HL-60/S4 (cell line): ENCODE measurements at regions not wholly inside any gene's neighbourhood (a gene's known extent, or its start where the extent isn't known, plus 50 kb on each side); places are given as distances from the start of the nearest gene placed in this dataset.

Experiments used
- in situ Hi-C: fragments of 300-500 bp; cut with MboI; formaldehyde crosslinking; loops from 2 replicates; pipeline ENCODE4 v1.14.3; 2022; ENCODE audit warnings: low sequenced_read_pairs

DNA sequence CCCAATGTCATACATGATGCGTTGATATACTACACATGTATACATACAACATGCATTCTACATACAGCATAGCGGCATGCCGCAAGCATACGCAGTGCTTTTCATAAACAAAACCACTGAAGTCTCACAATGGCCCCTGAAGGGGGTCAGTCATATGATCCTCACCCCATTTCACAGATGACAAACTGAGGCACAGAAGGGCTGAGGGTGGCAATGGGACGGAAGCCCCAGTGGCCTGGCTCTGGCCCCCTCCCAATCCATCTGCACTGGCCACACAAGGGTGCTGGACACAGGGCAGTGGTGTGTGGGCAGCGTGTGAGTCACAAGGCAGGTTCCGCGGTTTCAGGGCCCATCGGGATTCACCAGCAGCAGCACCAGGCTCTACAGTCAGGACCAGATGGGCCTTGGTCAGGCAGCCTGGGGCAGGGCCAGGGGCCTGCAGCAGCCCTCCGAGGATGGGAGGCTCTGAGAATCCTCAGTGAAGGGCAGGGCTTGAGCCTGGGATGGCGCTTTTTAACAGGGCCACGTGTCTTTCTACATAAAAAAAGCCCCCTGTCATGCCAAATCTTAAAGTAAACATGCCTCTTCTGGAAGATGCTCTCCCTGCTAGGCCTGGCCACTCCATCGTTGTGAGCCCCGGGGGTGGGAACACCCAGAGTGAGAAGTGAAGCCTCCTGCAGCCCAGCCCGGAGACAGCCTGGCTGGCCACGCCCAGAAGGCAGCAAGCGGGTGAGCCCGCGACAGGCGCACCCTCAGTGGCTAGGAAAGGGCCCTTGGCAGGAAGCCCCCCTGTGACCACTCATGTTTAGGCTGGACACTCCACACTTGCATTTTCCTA is 206.5 kb downstream of the CTTN start:
- in situ Hi-C loops, result no loop called here

DNA sequence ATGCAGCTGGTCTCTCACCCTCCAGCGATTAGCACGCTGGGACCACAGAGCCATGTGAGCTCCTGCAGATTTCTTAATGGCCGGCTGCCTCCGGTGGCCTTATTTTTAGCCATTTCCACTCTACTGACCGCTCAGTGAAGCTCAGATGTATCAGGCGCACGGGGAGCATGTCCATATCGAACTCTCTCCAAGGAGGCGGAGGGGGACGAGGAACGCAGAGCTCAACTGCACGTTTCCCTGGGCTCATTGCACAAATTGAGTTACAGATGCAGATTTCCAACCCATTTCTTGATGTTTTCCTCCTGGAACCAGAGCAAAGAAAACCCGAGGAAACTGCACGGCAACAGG is 207.1 kb downstream of the CTTN start:
- in situ Hi-C loops, result no loop called here

DNA sequence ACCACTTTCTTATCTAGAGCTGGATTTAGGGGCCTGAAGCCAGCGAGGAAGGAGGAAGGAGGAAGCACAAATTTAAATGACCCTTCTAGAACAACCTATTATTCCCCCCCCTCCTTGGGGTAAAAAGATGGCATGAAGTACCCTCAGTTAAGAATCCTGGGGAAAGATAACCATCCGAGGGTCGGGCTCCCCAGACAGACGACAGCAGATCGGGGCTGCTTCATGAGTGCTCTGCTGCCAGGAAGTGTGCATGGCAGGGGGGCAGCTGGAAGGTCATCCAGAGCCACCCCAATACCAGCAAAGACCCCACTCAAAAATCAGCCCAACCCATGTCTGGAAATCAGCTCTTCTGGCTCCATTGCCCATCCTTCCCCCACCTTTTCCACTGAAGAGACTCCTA is 207.5 kb downstream of the CTTN start:
- in situ Hi-C loops, result no loop called here

DNA sequence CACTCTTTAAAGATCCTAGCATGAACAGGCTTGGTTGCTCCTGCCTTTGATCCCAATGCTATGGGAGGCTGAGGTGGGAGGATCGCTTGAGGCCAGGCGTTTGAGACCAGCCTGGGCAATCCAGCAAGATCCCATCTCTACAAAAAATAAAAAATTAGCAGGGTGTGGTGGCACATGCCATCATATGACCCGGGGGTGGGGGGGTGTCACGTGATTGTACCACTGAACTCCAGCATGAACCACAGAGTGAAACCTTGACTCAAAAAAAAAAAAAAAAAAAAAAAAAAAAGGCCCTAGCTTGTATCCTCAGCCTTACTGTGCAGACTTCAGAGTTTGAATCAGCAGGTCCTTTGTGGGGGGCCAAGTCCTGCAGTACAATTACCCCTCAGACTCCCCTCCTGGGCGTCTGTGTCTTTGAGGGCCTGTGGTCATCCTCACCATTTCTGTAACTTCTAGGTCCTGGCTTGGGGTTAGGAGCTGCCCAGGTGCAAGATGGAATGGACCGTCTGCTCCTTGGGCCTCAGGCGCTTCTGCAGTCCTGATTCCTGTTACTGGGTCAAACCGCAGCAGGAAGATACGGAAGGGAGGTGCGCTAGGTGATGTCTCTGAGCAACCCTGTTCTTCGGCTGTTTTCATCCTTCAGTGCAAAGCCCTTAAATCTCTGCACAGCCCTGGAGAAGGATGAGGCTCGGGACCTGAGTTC is 208.1 kb downstream of the CTTN start:
- in situ Hi-C loops, result no loop called here

DNA sequence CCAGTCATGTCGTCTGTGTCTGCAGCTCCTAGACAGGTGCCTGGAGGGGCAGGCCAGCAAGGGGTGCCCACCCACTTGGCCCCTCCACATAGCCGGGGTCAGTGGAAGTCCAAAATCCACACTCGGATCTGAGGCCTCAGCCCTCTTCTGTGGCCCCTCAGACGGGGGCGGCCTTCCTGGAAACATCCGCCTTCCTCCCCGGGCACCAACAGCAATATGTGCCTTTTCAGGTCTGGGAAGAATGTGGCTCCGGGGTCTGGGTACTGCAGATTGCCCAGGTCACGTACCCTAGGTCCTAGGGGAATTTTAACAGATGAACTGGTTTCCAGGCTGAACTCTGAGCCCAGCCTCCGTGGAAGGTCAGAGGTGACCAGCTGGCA is 208.6 kb downstream of the CTTN start:
- in situ Hi-C loops, result no loop called here

GRCh38 chr11:70607561-70607960 is 209.2 kb downstream of the CTTN start:
- in situ Hi-C loops, result no loop called here

DNA sequence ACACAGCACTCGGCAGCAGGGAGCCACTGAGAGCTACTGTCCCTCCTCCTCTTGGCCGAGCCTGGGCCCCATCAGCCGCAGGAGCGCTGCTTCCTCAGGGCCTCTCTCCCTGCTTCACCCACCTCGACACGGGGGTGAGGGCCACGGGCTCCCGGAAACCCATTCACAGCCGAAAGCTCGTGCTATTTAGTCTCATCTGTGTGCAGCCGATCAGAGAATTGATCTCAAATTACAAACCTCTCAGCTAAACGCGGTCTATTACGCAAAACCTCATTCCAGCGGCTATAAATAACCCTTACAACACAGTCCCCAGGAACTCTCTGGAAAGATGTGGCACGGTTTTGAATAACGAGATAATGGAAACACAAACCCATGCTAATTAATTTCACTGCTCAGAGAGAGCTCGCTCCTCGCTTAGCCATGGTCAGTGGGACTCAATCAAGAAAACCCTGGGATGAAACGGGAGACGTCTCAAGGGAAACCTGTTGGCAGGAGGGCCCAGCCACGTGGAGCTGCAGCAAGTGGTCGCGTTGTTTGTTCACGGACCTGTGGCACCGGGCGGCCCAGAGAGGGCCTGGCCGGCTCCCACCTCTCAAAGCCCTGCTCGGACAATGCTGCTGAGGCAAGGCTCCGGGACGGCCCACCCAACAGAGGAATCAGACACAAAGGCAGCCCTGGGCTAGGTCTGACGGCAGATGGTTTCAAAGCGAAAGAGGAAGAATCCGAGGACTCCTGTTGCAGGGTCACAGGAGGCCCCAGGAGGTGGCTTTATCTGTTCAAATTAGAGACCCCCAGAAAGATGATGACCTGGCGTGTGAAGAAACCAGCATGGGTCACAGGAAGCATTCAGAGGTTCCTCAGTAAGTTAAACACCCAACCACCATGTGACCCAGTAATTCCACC is 210.5 kb downstream of the CTTN start:
- in situ Hi-C loops, result no loop called here

DNA sequence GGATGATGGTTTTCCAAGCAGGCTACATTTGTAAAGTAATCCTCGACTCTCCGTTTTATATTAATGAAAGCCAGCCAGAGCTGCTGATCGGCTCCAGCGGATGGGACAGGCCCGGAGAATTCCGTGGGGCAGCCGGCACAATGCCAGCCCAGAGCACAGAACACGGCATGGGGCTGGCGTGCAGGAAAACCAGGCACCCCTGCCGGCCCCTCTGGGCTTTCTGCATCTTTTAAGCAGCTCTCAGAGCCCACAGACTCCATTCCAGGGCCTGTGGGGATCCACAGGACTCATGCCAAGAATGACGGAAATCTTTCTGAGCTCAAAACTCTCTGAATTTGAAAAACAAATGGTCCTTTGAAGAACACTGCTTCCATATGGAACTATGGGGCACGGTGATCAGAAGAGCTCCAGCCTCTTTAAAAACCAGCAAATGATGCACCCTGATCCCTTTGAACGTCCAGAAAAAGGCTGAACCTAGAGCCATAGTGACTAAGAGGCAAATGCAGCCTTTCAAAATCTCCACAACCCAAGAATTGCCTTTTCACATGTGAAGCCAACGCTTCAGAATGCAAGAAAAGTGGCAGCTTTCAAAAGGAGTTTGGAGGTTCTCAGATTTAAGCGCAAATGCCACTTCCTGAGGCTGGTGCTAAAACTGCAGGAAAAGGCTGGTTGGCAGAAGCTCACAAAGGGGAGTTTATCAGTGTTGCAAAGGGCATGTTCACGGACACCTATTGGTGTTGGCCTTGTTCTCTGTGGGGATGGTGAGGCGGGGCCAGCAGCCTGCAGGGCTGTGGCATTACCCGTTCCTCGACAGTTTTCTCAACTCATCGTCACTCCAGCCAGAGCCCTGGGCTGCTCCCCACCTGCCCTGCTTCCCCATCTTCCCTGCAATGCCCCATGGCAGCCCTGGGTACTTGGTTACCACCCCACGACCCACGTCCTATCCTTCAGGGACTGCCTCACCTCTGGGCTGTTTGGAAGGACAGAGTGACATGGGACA is 212.5 kb downstream of the CTTN start:
- in situ Hi-C loops, result no loop called here

DNA sequence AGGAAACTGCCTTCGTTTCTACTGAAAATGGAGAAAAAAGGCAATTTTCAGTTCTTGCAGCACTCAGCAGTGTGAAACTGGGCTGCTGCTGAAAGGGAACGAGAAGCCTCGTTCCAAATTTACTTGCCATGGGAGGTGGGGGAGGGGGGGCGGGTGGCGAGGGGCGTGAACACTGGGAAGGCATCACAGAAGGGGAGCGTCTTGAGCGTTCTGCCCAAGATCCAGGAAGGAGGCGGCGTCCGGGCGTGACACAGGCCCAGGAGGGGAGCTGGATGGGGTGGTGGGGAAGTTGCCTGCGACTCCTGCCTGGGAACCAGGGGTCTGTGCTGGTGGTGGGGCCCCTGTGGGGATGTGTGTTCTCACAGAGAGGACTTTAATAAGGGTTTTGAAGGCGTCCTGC is 213.5 kb downstream of the CTTN start:
- in situ Hi-C loops, result no loop called here

- in situ Hi-C loops, result no loop called here
Measured at GRCh38 chr11:70612459-70613141, 214.3 kb downstream of the CTTN start.

- in situ Hi-C loops, result no loop called here
Measured at GRCh38 chr11:70614034-70614681, 215.8 kb downstream of the CTTN start.

GRCh38 chr11:70615036-70615875 is 216.9 kb downstream of the CTTN start:
- in situ Hi-C loops, result no loop called here

DNA sequence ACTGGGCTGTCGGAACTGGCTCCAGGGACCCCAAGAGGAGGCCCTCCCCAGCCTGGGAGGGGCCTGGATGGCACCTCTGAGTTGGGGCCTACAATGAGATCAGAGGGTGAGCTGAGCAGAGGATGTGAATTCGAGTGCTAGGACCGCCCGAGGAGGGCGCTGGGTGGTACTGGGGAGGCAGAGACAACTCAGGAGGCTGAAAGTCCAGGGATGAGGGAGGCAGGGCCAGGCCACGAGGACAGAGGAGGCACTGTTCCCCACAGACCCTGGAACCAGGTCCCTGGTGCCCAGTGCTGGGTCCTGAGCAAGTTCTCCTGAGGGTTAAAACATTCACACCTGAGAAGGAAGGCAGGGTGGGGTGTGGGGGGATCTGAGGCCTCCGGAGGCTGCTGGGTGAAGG is 218.0 kb downstream of the CTTN start:
- in situ Hi-C loops, result no loop called here

GRCh38 chr11:70616938-70617654 is 218.8 kb downstream of the CTTN start:
- in situ Hi-C loops, result no loop called here

- in situ Hi-C loops, result no loop called here
Measured at GRCh38 chr11:70618431-70619101, 220.2 kb downstream of the CTTN start.

- in situ Hi-C loops, result no loop called here
Measured at GRCh38 chr11:70619591-70619990, 221.3 kb downstream of the CTTN start.

DNA sequence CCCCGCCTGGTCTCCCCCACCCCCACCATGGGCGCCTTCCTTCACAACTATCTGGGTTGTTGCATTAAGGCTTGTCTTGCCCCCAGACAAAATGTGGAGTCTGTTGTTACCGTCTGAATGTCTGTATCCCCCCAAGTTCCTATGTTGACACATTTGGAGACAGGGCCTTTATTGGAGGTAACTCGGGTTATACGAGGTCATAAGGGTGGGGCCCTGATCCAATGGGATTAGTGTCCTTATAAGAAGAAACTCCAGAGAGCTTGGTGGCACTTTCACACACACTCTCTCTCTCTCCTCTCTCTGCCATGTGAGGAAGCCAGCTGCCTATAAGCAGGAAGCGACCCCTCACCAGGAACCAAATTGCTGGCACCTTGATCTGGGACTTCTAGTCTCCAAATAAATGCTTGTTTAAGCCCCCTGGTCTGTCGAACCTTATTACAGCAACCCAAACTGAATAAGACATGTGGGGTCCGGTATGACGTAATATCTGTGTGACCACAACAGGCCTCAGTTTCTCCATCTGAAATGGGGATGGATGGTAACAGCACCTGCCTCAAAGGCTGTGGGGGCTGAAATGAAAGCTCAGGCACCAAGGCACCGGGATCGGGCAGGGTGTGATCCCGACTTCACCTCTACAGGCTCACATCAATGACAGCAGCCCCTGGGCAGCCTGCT is 222.3 kb downstream of the CTTN start:
- in situ Hi-C loops, result no loop called here
